ENCODE measurements at regions not wholly inside any gene's neighbourhood (a gene's known extent, or its start where the extent isn't known, plus 50 kb on each side); places are given as distances from the start of the nearest gene placed in this dataset.

DNA sequence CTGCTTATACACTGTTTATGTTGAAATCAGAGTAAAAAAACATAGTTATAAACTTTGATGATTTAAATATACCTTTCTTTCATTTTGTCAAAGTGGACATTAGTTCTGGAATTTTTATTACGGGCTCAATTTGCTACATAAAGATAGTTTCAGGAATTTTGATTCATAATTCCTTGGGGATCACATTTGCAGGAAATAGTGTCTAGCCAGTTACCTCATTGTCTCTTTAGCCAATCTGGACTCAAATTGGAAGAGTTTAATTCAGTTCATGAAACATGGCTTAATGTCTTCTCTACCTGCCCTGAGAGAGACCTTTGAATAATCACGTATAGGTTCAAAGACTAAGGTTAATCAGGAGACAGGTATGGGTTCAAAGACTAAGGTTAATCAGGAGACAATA lies 262.6 kb downstream of the HGF start:
- TF ChIP-seq, protein P1, sequence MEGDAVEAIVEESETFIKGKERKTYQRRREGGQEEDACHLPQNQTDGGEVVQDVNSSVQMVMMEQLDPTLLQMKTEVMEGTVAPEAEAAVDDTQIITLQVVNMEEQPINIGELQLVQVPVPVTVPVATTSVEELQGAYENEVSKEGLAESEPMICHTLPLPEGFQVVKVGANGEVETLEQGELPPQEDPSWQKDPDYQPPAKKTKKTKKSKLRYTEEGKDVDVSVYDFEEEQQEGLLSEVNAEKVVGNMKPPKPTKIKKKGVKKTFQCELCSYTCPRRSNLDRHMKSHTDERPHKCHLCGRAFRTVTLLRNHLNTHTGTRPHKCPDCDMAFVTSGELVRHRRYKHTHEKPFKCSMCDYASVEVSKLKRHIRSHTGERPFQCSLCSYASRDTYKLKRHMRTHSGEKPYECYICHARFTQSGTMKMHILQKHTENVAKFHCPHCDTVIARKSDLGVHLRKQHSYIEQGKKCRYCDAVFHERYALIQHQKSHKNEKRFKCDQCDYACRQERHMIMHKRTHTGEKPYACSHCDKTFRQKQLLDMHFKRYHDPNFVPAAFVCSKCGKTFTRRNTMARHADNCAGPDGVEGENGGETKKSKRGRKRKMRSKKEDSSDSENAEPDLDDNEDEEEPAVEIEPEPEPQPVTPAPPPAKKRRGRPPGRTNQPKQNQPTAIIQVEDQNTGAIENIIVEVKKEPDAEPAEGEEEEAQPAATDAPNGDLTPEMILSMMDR (IDR thresholded peaks at IDR 0.05), result no peak
- no peak for TF ChIP-seq POLR2A (IDR thresholded peaks at IDR 0.05)
- no peak for TF ChIP-seq EP300 (IDR thresholded peaks at IDR 0.05)
- no peak for TF ChIP-seq POLR2AphosphoS5 (IDR thresholded peaks at IDR 0.05)

Measured in suprapubic skin (tissue), 4 donors.